ENCODE measurements at regions not wholly inside any gene's neighbourhood (a gene's known extent, or its start where the extent isn't known, plus 50 kb on each side); places are given as distances from the start of the nearest gene placed in this dataset.

GRCh38 chr19:5273782-5274181 lies 66.8 kb downstream of the PTPRS start:
- no peak overlapping the region for H3K27ac ChIP-seq
- H3K79me2 ChIP-seq (ENCODE audit: low read depth) = no peaks in the 10 kb centered on the region
- H3F3A ChIP-seq (ENCODE audit: insufficient read depth, low read depth) = no peaks in the 10 kb centered on the region
- ChIA-PET CTCF (no interaction called here), POLR2A (ENCODE audit: unreplicated experiment) (no interaction called here)
- no peak for DNase-seq
- H4K20me1 ChIP-seq (ENCODE audit: insufficient read depth) = no peaks in the 10 kb centered on the region
- BruUV-seq (replicated peaks) = no TSS peak
- H3K9me2 ChIP-seq (ENCODE audit: insufficient read depth) = no peaks in the 10 kb centered on the region
- H3K4me3 ChIP-seq = no peak overlapping the region
- H3K9me3 ChIP-seq (ENCODE audit: insufficient read depth, low read depth) = no peaks in the 10 kb centered on the region
- intact Hi-C loops (cut with micrococcal nuclease; ENCODE audit: unreplicated experiment) = no loop called here
- H3K4me2 ChIP-seq = no peak overlapping the region
- H2AFZ ChIP-seq = no peak overlapping the region
- H3K4me1 ChIP-seq (replicated peaks; ENCODE audit: insufficient read depth) = no peaks in the 10 kb centered on the region
- no peaks in the 10 kb centered on the region for H3K27me3 ChIP-seq (ENCODE audit: insufficient read depth, low read depth)
- no peaks in the 10 kb centered on the region for H3K36me3 ChIP-seq (ENCODE audit: low read depth)
- TF ChIP-seq, protein P1, sequence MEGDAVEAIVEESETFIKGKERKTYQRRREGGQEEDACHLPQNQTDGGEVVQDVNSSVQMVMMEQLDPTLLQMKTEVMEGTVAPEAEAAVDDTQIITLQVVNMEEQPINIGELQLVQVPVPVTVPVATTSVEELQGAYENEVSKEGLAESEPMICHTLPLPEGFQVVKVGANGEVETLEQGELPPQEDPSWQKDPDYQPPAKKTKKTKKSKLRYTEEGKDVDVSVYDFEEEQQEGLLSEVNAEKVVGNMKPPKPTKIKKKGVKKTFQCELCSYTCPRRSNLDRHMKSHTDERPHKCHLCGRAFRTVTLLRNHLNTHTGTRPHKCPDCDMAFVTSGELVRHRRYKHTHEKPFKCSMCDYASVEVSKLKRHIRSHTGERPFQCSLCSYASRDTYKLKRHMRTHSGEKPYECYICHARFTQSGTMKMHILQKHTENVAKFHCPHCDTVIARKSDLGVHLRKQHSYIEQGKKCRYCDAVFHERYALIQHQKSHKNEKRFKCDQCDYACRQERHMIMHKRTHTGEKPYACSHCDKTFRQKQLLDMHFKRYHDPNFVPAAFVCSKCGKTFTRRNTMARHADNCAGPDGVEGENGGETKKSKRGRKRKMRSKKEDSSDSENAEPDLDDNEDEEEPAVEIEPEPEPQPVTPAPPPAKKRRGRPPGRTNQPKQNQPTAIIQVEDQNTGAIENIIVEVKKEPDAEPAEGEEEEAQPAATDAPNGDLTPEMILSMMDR (conservative IDR thresholded peaks at IDR 0.05) = no peak
- TF ChIP-seq EZH2 (IDR thresholded peaks at IDR 0.05; ENCODE audit: low read depth) = no peak

GRCh38 chr19:5271145-5271544 lies 69.5 kb downstream of the PTPRS start:
- ChIA-PET POLR2A (ENCODE audit: unreplicated experiment) (no interaction called here), CTCF (no interaction called here)
- H3K4me1 ChIP-seq (replicated peaks; ENCODE audit: insufficient read depth) = no peaks in the 10 kb centered on the region
- intact Hi-C loops (cut with micrococcal nuclease; ENCODE audit: unreplicated experiment) = no loop called here
- H3K79me2 ChIP-seq (ENCODE audit: low read depth) = no peaks in the 10 kb centered on the region
- H3K4me2 ChIP-seq = no peak overlapping the region
- H3F3A ChIP-seq (ENCODE audit: insufficient read depth, low read depth) = no peaks in the 10 kb centered on the region
- no peaks in the 10 kb centered on the region for H3K36me3 ChIP-seq (ENCODE audit: low read depth)
- no peak overlapping the region for H3K4me3 ChIP-seq
- H2AFZ ChIP-seq = no peak overlapping the region
- TF ChIP-seq, protein P1 (conservative IDR thresholded peaks at IDR 0.05) = no peak; the same call in 1 of the 2 replicates
- no peak for TF ChIP-seq EZH2 (IDR thresholded peaks at IDR 0.05; ENCODE audit: low read depth)
- no TSS peak for BruUV-seq (replicated peaks)
- no peaks in the 10 kb centered on the region for H3K27me3 ChIP-seq (ENCODE audit: insufficient read depth, low read depth)
- H3K9me2 ChIP-seq (ENCODE audit: insufficient read depth) = no peaks in the 10 kb centered on the region
- H3K27ac ChIP-seq = no peak overlapping the region
- no peak for DNase-seq
- no peaks in the 10 kb centered on the region for H4K20me1 ChIP-seq (ENCODE audit: insufficient read depth)
- H3K9me3 ChIP-seq (ENCODE audit: insufficient read depth, low read depth) = no peaks in the 10 kb centered on the region

GRCh38 chr19:5269926-5270325 lies 70.7 kb downstream of the PTPRS start:
- Histone ChIP-seq H3K36me3 (ENCODE audit: low read depth) (no peaks in the 10 kb centered on the region), H3K27me3 (ENCODE audit: insufficient read depth, low read depth) (no peaks in the 10 kb centered on the region), H3K79me2 (ENCODE audit: low read depth) (no peaks in the 10 kb centered on the region), H3K9me2 (ENCODE audit: insufficient read depth) (no peaks in the 10 kb centered on the region), H4K20me1 (ENCODE audit: insufficient read depth) (no peaks in the 10 kb centered on the region), H3F3A (ENCODE audit: insufficient read depth, low read depth) (no peaks in the 10 kb centered on the region), H3K27ac (no peak overlapping the region), H3K4me1 (replicated peaks; ENCODE audit: insufficient read depth) (no peaks in the 10 kb centered on the region), H3K4me3 (no peak overlapping the region), H3K4me2 (no peak overlapping the region), H3K9me3 (ENCODE audit: insufficient read depth, low read depth) (no peaks in the 10 kb centered on the region), H2AFZ (no peak overlapping the region)
- TF ChIP-seq, protein P1 (conservative IDR thresholded peaks at IDR 0.05) = no peak
- no peak for TF ChIP-seq EZH2 (IDR thresholded peaks at IDR 0.05; ENCODE audit: low read depth)
- no TSS peak for BruUV-seq (replicated peaks)
- intact Hi-C loops (cut with micrococcal nuclease; ENCODE audit: unreplicated experiment) = loop anchor here (10.0 kb wide), 1 partner anchor 95 kb away; no protein-coding TSS in a partner anchor
- POLR2A ChIA-PET (ENCODE audit: unreplicated experiment) = no interaction called here
- CTCF ChIA-PET = no interaction called here
- no peak for DNase-seq

All from PC-9 (cell line).